Stomach (tissue), 8 donors: ENCODE measurements at regions not wholly inside any gene's neighbourhood (a gene's known extent, or its start where the extent isn't known, plus 50 kb on each side); places are given as distances from the start of the nearest gene placed in this dataset.

Source experiments
- DNase-seq, 2 donors: peaks; one replicate each; pipeline versions ENCODE4 v3.0.0 to v3.0.0-alpha.2; 2013 to 2019
- H3K27ac ChIP-seq, 5 donors: fragments of 200-600 bp in 4 of 5; sonication (generic) in 4 of 5; one replicate each; pipeline ENCODE4 v1.5.1; 2013 to 2019; ENCODE audit warnings: mild to moderate bottlenecking in 1 of 5, moderate library complexity in 1 of 5
- H3K27me3 ChIP-seq, 3 donors: fragments of 200-600 bp; sonication (generic); one replicate each; pipeline ENCODE4 v1.5.1; 2017 to 2019; ENCODE audit warnings: mixed run types in 1 of 3
- H3K36me3 ChIP-seq, 4 donors: fragments of 200-600 bp; sonication (generic); 1 replicate in 3 of 4; 2 replicates in 1 of 4; pipeline ENCODE4 v1.5.1; 2016 to 2019
- H3K4me1 ChIP-seq, 4 donors: fragments of 200-600 bp; sonication (generic); one replicate each; pipeline ENCODE4 v1.5.1; 2016 to 2019
- H3K4me3 ChIP-seq, 4 donors: fragments of 200-600 bp; sonication (generic) in 3 of 4; one replicate each; pipeline ENCODE4 v1.5.1; 2016 to 2019; ENCODE audit warnings: mild to moderate bottlenecking in 1 of 4
- H3K9me3 ChIP-seq, 4 donors: fragments of 200-600 bp; sonication (generic); one replicate each; pipeline ENCODE4 v1.5.1; 2016 to 2019
- CTCF ChIP-seq, 7 experiments: fragments of 450-650 bp in 4 of 7; fragments of 200-600 bp in 3 of 7; sonication (generic) in 3 of 7; IDR thresholded peaks; one replicate each; pipeline ENCODE4 v1.5.1; 2016 to 2019; ENCODE audit warnings: antibody characterized with exemption in 7 of 7, control low read depth in 2 of 7, mild to moderate bottlenecking in 1 of 7
- EP300 ChIP-seq: sonication (generic); formaldehyde crosslinking; IDR thresholded peaks from one replicate; pipeline ENCODE4 v1.6.1; 2017; ENCODE audit warnings: antibody characterized with exemption
- POLR2A ChIP-seq, 4 donors: fragments of 450-650 bp; IDR thresholded peaks; one replicate each; pipeline ENCODE4 v1.6.1; 2016; ENCODE audit warnings: antibody characterized with exemption in 4 of 4, control low read depth in 2 of 4, mild to moderate bottlenecking in 1 of 4, moderate library complexity in 1 of 4
- POLR2AphosphoS5 ChIP-seq, 3 donors: sonication (generic); formaldehyde crosslinking; IDR thresholded peaks; one replicate each; pipeline ENCODE4 v1.6.1; 2016; ENCODE audit warnings: antibody characterized with exemption in 3 of 3
- WGBS, 5 donors: extraction: QIAGEN DNeasy Blood & Tissue Kit in 3 of 5; methylation state at CpG; one replicate each; pipeline versions ENCODE4 v1.1.5 to v1.1.7; 2013 to 2018; 5-methylcytosine and 5-hydroxymethylcytosine counted together
- intact Hi-C: fragments of 100-400 bp; cut with DNase I; formaldehyde crosslinking; loops from one replicate; pipeline ENCODE4 v1.15.1; 2023; ENCODE audit warnings: low total_unique reads
- donor health status: healthy with polysubstance abuse.
- donor health status: Bipolar disorder and iron deficiency.
- donor health status: healthy.

DNA sequence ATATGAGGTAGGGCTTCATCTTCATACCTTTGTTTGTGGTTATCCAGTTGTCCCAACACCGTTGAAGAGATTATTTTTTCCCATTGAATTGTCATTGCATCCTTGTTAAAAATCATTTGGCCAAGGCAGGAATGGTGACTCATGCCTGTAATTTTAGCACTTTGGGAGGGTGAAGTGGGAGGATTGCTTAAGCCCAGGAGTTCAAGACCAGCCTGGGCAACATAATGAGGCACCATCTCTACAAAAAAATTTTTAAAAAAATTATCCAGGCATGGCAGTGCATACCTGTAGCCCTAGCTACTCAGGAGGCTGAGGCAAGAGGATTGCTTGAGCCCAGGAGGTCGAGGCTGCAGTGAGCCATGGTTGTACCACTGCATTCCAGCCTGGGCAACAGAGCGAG lies 223.9 kb downstream of the TANC2 start:
- no peak for TF ChIP-seq POLR2AphosphoS5 (IDR thresholded peaks at IDR 0.05)
- TF ChIP-seq POLR2A (IDR thresholded peaks at IDR 0.05): no peak
- no peak overlapping the region for H3K27ac ChIP-seq
- H3K27me3 ChIP-seq: no peaks in the 10 kb centered on the region
- H3K36me3 ChIP-seq: peaks cover 0 to 6% (median 2%) of the 10 kb centered on the region in 4 donors
- intact Hi-C loops: no loop called here
- H3K4me3 ChIP-seq: no peak overlapping the region
- WGBS, 5 donors: 88 to 90% (median 89%) methylated on average over 3 of the region's 3 CpGs
- peaks cover 0 to 8% (median 0%) of the 10 kb centered on the region in 4 donors for H3K4me1 ChIP-seq
- DNase-seq: no peak
- H3K9me3 ChIP-seq: no peaks in the 10 kb centered on the region

DNA sequence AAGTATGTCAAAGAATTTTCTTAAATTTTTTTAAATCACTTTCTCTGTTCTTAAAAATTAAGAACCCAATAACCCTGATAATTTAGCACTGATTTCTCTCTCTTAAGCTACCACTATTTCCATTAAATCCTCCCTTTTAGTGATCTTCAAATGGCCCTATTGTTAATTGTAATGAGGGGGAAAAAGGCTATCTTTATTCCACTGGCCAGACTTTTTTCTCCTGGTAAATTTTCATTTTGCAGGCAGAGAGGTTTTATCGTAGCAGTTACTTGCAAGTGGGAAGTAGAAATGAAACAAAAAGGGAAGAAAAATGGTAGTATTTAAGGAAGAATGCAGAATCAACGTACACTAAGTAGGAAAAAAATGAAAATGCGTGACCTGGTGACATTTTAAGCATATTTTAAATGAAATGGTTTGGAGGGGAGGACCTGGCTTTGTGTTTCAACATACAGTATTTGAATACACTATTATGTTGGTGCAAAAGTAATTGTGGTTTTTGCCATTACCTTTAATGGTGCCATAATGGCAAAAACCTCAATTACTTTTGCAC lies 224.9 kb downstream of the TANC2 start:
- Histone ChIP-seq H3K36me3 (peaks cover 0 to 14% (median 7%) of the 10 kb centered on the region in 4 donors), H3K9me3 (no peaks in the 10 kb centered on the region), H3K4me1 (peaks cover 0 to 8% (median 0%) of the 10 kb centered on the region in 4 donors), H3K27me3 (no peaks in the 10 kb centered on the region), H3K27ac (no peak overlapping the region), H3K4me3 (no peak overlapping the region)
- no peak for DNase-seq
- TF ChIP-seq EP300 (no peak), POLR2A (IDR thresholded peaks at IDR 0.05) (no peak), POLR2AphosphoS5 (IDR thresholded peaks at IDR 0.05) (no peak)
- 87 to 92% (median 88%) methylated on average over 3 of the region's 3 CpGs for WGBS, 5 donors
- intact Hi-C loops: no loop called here

DNA sequence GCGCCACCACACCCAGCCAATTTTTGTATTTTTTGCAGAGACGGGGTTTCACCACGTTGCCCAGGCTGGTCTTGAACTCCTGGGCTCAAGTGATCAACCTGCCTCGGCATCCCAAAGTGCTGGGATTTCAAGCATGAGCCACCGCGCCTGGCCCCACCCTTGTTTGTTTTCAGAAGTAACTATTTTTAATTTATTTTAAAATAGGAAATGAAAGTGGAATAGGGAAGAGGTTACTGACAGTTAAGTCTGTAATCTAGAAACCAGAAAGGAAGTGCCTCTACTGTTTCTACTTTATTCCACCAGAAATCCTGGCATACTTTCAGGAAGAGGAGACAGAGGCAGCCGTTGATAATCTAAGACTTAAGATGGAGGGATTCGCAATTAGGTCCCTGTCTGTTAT lies 225.6 kb downstream of the TANC2 start:
- intact Hi-C loops: no loop called here
- DNase-seq: no peak
- TF ChIP-seq POLR2AphosphoS5 (IDR thresholded peaks at IDR 0.05) (no peak), EP300 (no peak), CTCF (IDR thresholded peaks at IDR 0.05) (no peak), POLR2A (IDR thresholded peaks at IDR 0.05) (no peak)
- Histone ChIP-seq H3K27me3 (no peaks in the 10 kb centered on the region), H3K36me3 (peaks cover 0 to 14% (median 7%) of the 10 kb centered on the region in 4 donors), H3K4me1 (peaks cover 0 to 8% (median 0%) of the 10 kb centered on the region in 4 donors), H3K4me3 (no peak overlapping the region), H3K27ac (no peak overlapping the region), H3K9me3 (no peaks in the 10 kb centered on the region)
- WGBS, 5 donors: 89 to 94% (median 90%) methylated on average over 8 of the region's 8 CpGs

DNA sequence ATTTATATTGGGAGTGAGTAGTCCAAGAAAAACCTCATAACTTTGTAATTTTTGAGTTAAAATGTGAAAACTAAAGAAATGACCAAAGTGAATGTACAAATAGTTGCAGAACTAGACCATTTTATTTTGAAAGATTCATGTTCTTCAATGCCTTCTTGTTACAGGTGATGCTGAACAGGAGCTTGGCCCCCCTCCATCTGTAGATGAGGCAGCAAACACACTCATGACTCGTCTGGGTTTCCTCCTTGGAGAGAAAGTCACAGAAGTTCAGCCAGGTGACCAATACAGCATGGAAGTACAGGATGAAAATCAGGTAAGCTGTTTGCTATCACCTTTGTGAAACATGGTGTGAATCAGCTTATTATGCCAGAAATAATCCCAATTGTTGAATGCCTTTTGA lies 227.8 kb downstream of the TANC2 start:
- peaks cover 0 to 13% (median 0%) of the 10 kb centered on the region in 4 donors for H3K4me1 ChIP-seq
- TF ChIP-seq POLR2AphosphoS5 (IDR thresholded peaks at IDR 0.05): no peak
- TF ChIP-seq POLR2A (IDR thresholded peaks at IDR 0.05): no peak
- TF ChIP-seq CTCF (IDR thresholded peaks at IDR 0.05): no peak
- TF ChIP-seq EP300: no peak
- peaks cover 0 to 14% (median 7%) of the 10 kb centered on the region in 4 donors for H3K36me3 ChIP-seq
- 42 to 61% (median 55%) methylated on average over 1 of the region's 1 CpG for WGBS, 5 donors
- H3K27me3 ChIP-seq: no peaks in the 10 kb centered on the region
- DNase-seq: no peak
- H3K27ac ChIP-seq: no peak overlapping the region
- H3K9me3 ChIP-seq: no peaks in the 10 kb centered on the region
- no peak overlapping the region for H3K4me3 ChIP-seq
- intact Hi-C loops: no loop called here

DNA sequence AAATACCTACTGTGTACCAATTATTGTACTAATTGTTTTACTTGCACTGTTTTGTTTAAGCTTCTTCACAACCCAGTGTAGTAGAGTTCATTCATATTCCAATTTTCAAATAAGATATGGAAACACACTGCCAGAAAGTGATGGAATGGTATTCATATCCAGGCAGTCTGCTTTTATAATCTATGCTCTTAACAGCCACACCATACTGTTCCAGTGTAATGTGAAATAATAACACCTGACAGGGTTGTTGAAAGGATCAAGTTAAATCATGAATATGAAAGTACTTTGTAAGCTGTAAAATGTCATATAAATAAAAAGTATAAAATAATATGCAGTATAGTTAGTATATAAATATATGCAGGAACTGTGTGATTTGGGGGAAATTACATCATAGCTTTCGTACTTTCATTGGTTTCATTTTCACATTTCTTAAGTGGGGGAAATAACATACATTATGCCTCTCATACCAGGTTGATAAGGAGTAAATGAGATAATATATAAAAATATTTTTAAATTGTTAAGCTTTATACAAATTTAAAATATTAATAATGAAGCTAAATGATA lies 230.8 kb downstream of the TANC2 start:
- DNase-seq: no peak
- Histone ChIP-seq H3K27ac (no peak overlapping the region), H3K4me1 (peaks cover 0 to 12% (median 0%) of the 10 kb centered on the region in 4 donors), H3K4me3 (no peak overlapping the region), H3K27me3 (no peaks in the 10 kb centered on the region), H3K36me3 (peaks cover 0 to 14% (median 7%) of the 10 kb centered on the region in 4 donors), H3K9me3 (no peaks in the 10 kb centered on the region)
- intact Hi-C loops: no loop called here
- 63 to 79% (median 74%) methylated on average over 1 of the region's 1 CpG for WGBS, 5 donors
- no peak for TF ChIP-seq EP300
- TF ChIP-seq CTCF (IDR thresholded peaks at IDR 0.05): no peak
- TF ChIP-seq POLR2AphosphoS5 (IDR thresholded peaks at IDR 0.05): no peak
- no peak for TF ChIP-seq POLR2A (IDR thresholded peaks at IDR 0.05)
